ENCODE measurements at regions not wholly inside any gene's neighbourhood (a gene's known extent, or its start where the extent isn't known, plus 50 kb on each side); places are given as distances from the start of the nearest gene placed in this dataset.

- DNase-seq, result peak; percentile 96
These were observed 202.1 kb downstream of the NOVA1 start for GRCh38 chr14:26395726-26396125.

- peak; percentile 71 for DNase-seq
These were observed 203.6 kb downstream of the NOVA1 start for GRCh38 chr14:26394150-26394810.

- DNase-seq, result no peak
These were observed 205.3 kb downstream of the NOVA1 start for GRCh38 chr14:26392498-26392897.

GRCh38 chr14:26389646-26390508 is 208.0 kb downstream of the NOVA1 start:
- peak; percentile 86 for DNase-seq

GRCh38 chr14:26385310-26385709 is 212.5 kb downstream of the NOVA1 start:
- no peak for DNase-seq

- no peak for DNase-seq
These were observed 214.7 kb downstream of the NOVA1 start for GRCh38 chr14:26382901-26383685.

- DNase-seq, result no peak
These were observed 216.4 kb downstream of the NOVA1 start for GRCh38 chr14:26381405-26381804.

- DNase-seq, result no peak
These were observed 217.2 kb downstream of the NOVA1 start for GRCh38 chr14:26380637-26381036.

GRCh38 chr14:26379951-26380350 is 217.9 kb downstream of the NOVA1 start:
- no peak for DNase-seq

GRCh38 chr14:26377150-26377549 is 220.7 kb downstream of the NOVA1 start:
- DNase-seq, result no peak

- peak; percentile 70 for DNase-seq
These were observed 227.7 kb downstream of the NOVA1 start for GRCh38 chr14:26370115-26370514.

GRCh38 chr14:26363689-26364088 is 234.1 kb downstream of the NOVA1 start:
- DNase-seq, result no peak

GRCh38 chr14:26344596-26344995 is 253.2 kb downstream of the NOVA1 start:
- DNase-seq, result no peak

- DNase-seq, result no peak
These were observed 258.5 kb downstream of the NOVA1 start for GRCh38 chr14:26339381-26339780.

GRCh38 chr14:26338231-26338630 is 259.6 kb downstream of the NOVA1 start:
- no peak for DNase-seq

GRCh38 chr14:26334288-26334687 is 263.5 kb downstream of the NOVA1 start:
- no peak for DNase-seq

GRCh38 chr14:26332966-26333365 is 264.9 kb downstream of the NOVA1 start:
- no peak for DNase-seq

- no peak for DNase-seq
These were observed 266.9 kb downstream of the NOVA1 start for GRCh38 chr14:26330982-26331381.

- DNase-seq, result no peak
These were observed 269.0 kb downstream of the NOVA1 start for GRCh38 chr14:26328791-26329190.

- no peak for DNase-seq
These were observed 274.0 kb downstream of the NOVA1 start for GRCh38 chr14:26323869-26324268.

GRCh38 chr14:26320886-26321285 is 276.9 kb downstream of the NOVA1 start:
- DNase-seq, result no peak

- no peak for DNase-seq
These were observed 278.5 kb downstream of the NOVA1 start for GRCh38 chr14:26319139-26319864.

GRCh38 chr14:26304056-26304455 is 293.8 kb downstream of the NOVA1 start:
- no peak for DNase-seq

All from NCI-H446 treated with DMSO at 0.1 percent for 48 hours (cell line).